Activated B cell treated with CpG ODN at 0.5 μM for 24 hours (primary cell): ENCODE measurements at regions not wholly inside any gene's neighbourhood (a gene's known extent, or its start where the extent isn't known, plus 50 kb on each side); places are given as distances from the start of the nearest gene placed in this dataset.
A peak's percentile ranks its signal among the peaks of the same experiment; 100 is the strongest.

Experiments
- ATAC-seq: fragments of 200-7000 bp; cut with Tn5 transposase; one replicate; pipeline ENCODE4 v1.10.0; 2021; ENCODE audit warnings: low read depth, mild to moderate bottlenecking, moderate library complexity
- CTCF ChIA-PET: fragments of 350-600 bp; sonication (Branson Sonifier 250); formaldehyde crosslinking; loops from one replicate; lab custom pipeline; 2021; ENCODE audit warnings: antibody characterized with exemption; lab: Charles Lee
- POLR2A ChIA-PET: fragments of 350-600 bp; sonication (Branson Sonifier 250); formaldehyde crosslinking; loops from one replicate; lab custom pipeline; 2021; ENCODE audit warnings: antibody characterized with exemption; lab: Charles Lee
- DNase-seq: peaks from one replicate; pipeline ENCODE4 v3.0.0; 2022
- H3K27ac Mint-ChIP-seq: one replicate; pipeline ENCODE4 v1.8.0; 2020; ENCODE audit warnings: mixed read lengths
- H3K27me3 Mint-ChIP-seq: one replicate; pipeline ENCODE4 v1.8.0; 2021; ENCODE audit warnings: mixed read lengths
- H3K36me3 Mint-ChIP-seq: one replicate; pipeline ENCODE4 v1.8.0; 2021; ENCODE audit warnings: low read depth, mixed read lengths
- H3K4me1 Mint-ChIP-seq: one replicate; pipeline ENCODE4 v1.8.0; 2021; ENCODE audit warnings: mixed read lengths
- H3K4me3 Mint-ChIP-seq: one replicate; pipeline ENCODE4 v1.8.0; 2020; ENCODE audit warnings: mild to moderate bottlenecking, mixed read lengths
- H3K9me3 Mint-ChIP-seq: one replicate; pipeline ENCODE4 v1.8.0; 2020; ENCODE audit warnings: mixed read lengths
- intact Hi-C: fragments of 100-400 bp; cut with micrococcal nuclease; formaldehyde crosslinking; loops from one replicate; pipeline ENCODE4 v1.15.1; 2024
- TF ChIP-seq, protein P1 (sequence below): fragments of 200-600 bp; IDR thresholded peaks from one replicate; pipeline ENCODE4 v1.8.0; 2022; ENCODE audit warnings: antibody characterized with exemption, mild to moderate bottlenecking

GRCh38 chr12:93056971-93057535 is 128.0 kb upstream of the EEA1 start:
- Mint-ChIP-seq H3K27me3 (no peaks in the 10 kb centered on the region), H3K4me3 (no peak overlapping the region), H3K9me3 (no peaks in the 10 kb centered on the region), H3K27ac (no peak overlapping the region), H3K4me1 (peaks cover 16% of the 10 kb centered on the region), H3K36me3 (no peaks in the 10 kb centered on the region)
- POLR2A ChIA-PET = no interaction called here
- DNase-seq (no peak), ATAC-seq (no peak)
- TF ChIP-seq, protein P1, sequence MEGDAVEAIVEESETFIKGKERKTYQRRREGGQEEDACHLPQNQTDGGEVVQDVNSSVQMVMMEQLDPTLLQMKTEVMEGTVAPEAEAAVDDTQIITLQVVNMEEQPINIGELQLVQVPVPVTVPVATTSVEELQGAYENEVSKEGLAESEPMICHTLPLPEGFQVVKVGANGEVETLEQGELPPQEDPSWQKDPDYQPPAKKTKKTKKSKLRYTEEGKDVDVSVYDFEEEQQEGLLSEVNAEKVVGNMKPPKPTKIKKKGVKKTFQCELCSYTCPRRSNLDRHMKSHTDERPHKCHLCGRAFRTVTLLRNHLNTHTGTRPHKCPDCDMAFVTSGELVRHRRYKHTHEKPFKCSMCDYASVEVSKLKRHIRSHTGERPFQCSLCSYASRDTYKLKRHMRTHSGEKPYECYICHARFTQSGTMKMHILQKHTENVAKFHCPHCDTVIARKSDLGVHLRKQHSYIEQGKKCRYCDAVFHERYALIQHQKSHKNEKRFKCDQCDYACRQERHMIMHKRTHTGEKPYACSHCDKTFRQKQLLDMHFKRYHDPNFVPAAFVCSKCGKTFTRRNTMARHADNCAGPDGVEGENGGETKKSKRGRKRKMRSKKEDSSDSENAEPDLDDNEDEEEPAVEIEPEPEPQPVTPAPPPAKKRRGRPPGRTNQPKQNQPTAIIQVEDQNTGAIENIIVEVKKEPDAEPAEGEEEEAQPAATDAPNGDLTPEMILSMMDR = no peak
- intact Hi-C loops = no loop called here
- CTCF ChIA-PET = no interaction called here

DNA sequence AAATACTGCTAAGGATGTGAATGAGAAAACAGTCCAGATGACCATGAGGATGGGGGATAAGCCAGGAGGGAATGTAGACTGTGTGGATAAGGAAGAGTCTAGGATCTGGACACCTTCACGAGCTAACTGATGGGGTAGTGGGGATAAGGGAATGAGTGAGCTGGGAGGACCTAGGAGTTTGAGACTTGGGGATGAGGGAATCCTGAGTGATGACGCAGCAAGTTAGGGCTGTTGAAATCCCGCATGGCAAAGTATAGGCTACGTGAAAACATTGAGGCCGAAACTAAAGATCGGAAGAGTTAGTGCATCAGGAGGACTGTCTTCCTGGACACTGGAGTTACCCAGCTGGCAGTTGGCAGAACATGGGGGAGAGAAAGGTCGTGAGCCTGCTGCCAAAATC is 129.2 kb upstream of the EEA1 start:
- ChIA-PET POLR2A (no interaction called here), CTCF (no interaction called here)
- Mint-ChIP-seq H3K4me1 (peaks cover 16% of the 10 kb centered on the region), H3K9me3 (no peaks in the 10 kb centered on the region), H3K36me3 (no peaks in the 10 kb centered on the region), H3K4me3 (no peak overlapping the region), H3K27me3 (no peaks in the 10 kb centered on the region), H3K27ac (no peak overlapping the region)
- DNase-seq = no peak
- ATAC-seq = no peak
- TF ChIP-seq, protein P1 = no peak
- intact Hi-C loops = no loop called here

DNA sequence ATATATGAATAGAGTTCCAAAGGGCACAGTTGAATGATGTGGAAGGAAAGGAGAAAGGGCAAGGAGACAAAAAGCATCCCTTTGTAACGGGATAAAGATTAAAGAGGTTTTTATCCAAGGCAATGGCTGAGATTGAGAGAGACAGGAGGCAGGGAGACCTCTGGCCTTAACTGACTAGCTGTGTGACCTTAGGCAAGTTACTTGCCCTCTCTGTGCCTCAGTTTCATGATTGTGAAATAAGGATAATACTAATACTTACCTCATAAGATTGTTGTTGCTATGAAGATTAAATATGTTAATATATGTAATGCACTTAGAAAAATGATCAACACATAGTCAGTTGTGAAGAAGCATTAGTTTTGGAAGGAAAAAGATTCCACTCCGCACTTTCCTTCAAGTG is 130.2 kb upstream of the EEA1 start:
- H3K4me1 Mint-ChIP-seq = peaks cover 16% of the 10 kb centered on the region
- no peak for ATAC-seq
- H3K9me3 Mint-ChIP-seq = no peaks in the 10 kb centered on the region
- peaks cover 5% of the 10 kb centered on the region for H3K27me3 Mint-ChIP-seq
- no peak for DNase-seq
- POLR2A ChIA-PET = interaction anchor here (0.7 kb wide), 1 partner anchor 84 kb away, joined by 3 read pairs; no protein-coding TSS in a partner anchor
- H3K36me3 Mint-ChIP-seq = no peaks in the 10 kb centered on the region
- TF ChIP-seq, protein P1 = no peak
- H3K4me3 Mint-ChIP-seq = no peak overlapping the region
- no peak overlapping the region for H3K27ac Mint-ChIP-seq
- intact Hi-C loops = no loop called here
- CTCF ChIA-PET = no interaction called here

DNA sequence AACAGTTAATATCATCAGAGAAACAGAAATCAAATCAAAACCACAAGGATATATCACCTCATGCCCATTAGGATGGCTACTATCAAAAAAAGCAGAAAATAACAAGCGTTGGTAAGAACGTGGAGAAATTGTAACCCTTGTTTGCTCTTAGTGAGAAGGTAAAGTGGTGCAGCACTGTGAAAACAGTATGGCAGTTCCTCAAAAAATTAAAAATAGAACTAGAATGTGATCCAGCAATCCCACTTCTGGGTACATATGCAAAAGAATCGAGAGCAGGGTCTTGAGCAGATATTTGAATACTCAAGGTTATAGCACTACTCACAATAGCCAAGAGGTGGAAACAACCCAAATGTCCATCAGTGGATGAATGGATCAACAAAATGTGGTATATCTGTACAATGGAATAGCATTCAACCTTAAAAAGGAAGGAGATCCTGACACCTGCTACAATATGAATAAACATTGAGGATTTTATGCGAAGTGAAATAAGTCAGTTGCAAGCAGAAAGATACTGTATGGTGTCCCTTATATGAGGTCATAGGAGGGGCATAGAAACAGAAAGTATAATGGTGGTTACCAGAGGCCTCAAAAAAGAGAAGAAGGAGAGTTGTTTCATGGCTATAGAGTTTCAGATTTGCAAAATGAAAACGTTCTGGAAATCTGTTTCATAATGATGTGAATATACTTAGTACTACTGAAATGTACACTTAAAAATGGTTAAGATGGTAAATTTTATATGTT is 131.0 kb upstream of the EEA1 start:
- CTCF ChIA-PET = no interaction called here
- Mint-ChIP-seq H3K4me1 (peaks cover 16% of the 10 kb centered on the region), H3K9me3 (no peaks in the 10 kb centered on the region), H3K27me3 (peaks cover 10% of the 10 kb centered on the region), H3K4me3 (no peak overlapping the region), H3K36me3 (no peaks in the 10 kb centered on the region), H3K27ac (no peak overlapping the region)
- POLR2A ChIA-PET = interaction anchor here (0.7 kb wide), 1 partner anchor 84 kb away, joined by 3 read pairs; no protein-coding TSS in a partner anchor
- intact Hi-C loops = loop anchor here (2.0 kb wide), 1 partner anchor 65 kb away; no protein-coding TSS in a partner anchor
- TF ChIP-seq, protein P1 = no peak
- ATAC-seq (peak; percentile 97), DNase-seq (no peak)
